Heart left ventricle (tissue), 16 donors: ENCODE measurements at regions not wholly inside any gene's neighbourhood (a gene's known extent, or its start where the extent isn't known, plus 50 kb on each side); places are given as distances from the start of the nearest gene placed in this dataset.
"Not testable (repeated sequence)": the region's sequence is repeated elsewhere in the genome, so short reads cannot be mapped to it uniquely, and the experiment has no call there.

ENCODE experiments used
- ATAC-seq, 4 donors: fragments of 200-7000 bp; cut with Tn5 transposase; one replicate each; pipeline ENCODE4 v1.9.1; 2020 to 2022; ENCODE audit warnings: moderate library complexity in 4 of 4, mild to moderate bottlenecking in 3 of 4, moderate number of reproducible peaks in 1 of 4
- DNase-seq, 5 donors: peaks; one replicate each; pipeline ENCODE4 v3.0.0-alpha.2; 2020
- H3K27ac ChIP-seq, 12 donors: fragments of 200-600 bp; sonication (generic) in 4 of 12; one replicate each; pipeline versions ENCODE4 v1.5.0 to v1.8.0; 2016 to 2022; ENCODE audit warnings: mild to moderate bottlenecking in 2 of 12
- H3K27me3 ChIP-seq, 9 donors: fragments of 200-600 bp; sonication (generic) in 2 of 9; one replicate each; pipeline versions ENCODE4 v1.5.1 to v1.8.0; 2016 to 2022; ENCODE audit warnings: mild to moderate bottlenecking in 3 of 9
- H3K36me3 ChIP-seq, 9 donors: fragments of 200-600 bp; sonication (generic) in 2 of 9; one replicate each; pipeline versions ENCODE4 v1.5.0 to v1.8.0; 2018 to 2022; ENCODE audit warnings: mild to moderate bottlenecking in 2 of 9
- H3K4me1 ChIP-seq, 12 donors: fragments of 200-600 bp; sonication (generic) in 4 of 12; one replicate each; pipeline versions ENCODE4 v1.5.0 to v1.8.0; 2016 to 2022; ENCODE audit warnings: mild to moderate bottlenecking in 3 of 12
- H3K4me3 ChIP-seq, 12 donors: fragments of 200-600 bp; sonication (generic) in 4 of 12; one replicate each; pipeline versions ENCODE4 v1.5.0 to v1.8.0; 2017 to 2022; ENCODE audit warnings: mild to moderate bottlenecking in 9 of 12, moderate library complexity in 4 of 12
- H3K9me3 ChIP-seq, 12 donors: fragments of 200-600 bp; sonication (generic) in 4 of 12; one replicate each; pipeline versions ENCODE4 v1.5.0 to v1.8.0; 2016 to 2022; ENCODE audit warnings: mild to moderate bottlenecking in 1 of 12
- CTCF ChIP-seq, 12 donors: fragments of 200-600 bp; sonication (generic) in 4 of 12; IDR thresholded peaks; one replicate each; pipeline versions ENCODE4 v1.5.0 to v1.8.0; 2018 to 2022; ENCODE audit warnings: antibody characterized with exemption in 12 of 12, mild to moderate bottlenecking in 5 of 12
- POLR2A ChIP-seq, 2 donors: fragments of 450-650 bp; IDR thresholded peaks; one replicate each; pipeline ENCODE4 v1.6.1; 2017; ENCODE audit warnings: antibody characterized with exemption in 2 of 2, mild to moderate bottlenecking in 2 of 2, moderate library complexity in 2 of 2
- WGBS, 4 donors: extraction: QIAGEN DNeasy Blood & Tissue Kit in 2 of 4; methylation state at CpG; one replicate each; pipeline versions ENCODE4 v1.1.5 to v1.1.7; 2013 to 2018; 5-methylcytosine and 5-hydroxymethylcytosine counted together
- intact Hi-C, 10 donors: fragments of 100-400 bp; cut with DNase I; formaldehyde crosslinking; loops; one replicate each; pipeline versions ENCODE4 v1.11.1 to v1.14.2; 2022
- donor health status: ischemic (EF 13 %, LVEDD 7.1; RV severe dilation, severe dysfunction).
- donor health status: healthy with polysubstance abuse.
- donor health status: DM: no; HTN: yes; CAD: no.
- donor health status: DM: no; HTN: no; CAD: no.
- donor health status: ischemic (EF 25% LVEDD 6.9; RV normal size, moderate dysfunction).
- donor health status: ischemic (EF 25% LVEDD 5.7; RV mildly dilated, moderate dysfunction).
- donor health status: healthy.
- donor health status: DM: yes; HTN: yes; CAD: no.
- donor health status: ischemic (EF 35%, LVEDD 5.7; RV mildly dilated, moderate dysfunction).
- donor health status: nonischemic (EF 11% LVEDD 7.7; RV severe dilation, severe dysfunction).
- donor health status: DM: yes; HTN: yes; CAD: no.
- donor health status: PGD.
- donor health status: ischemic (EF 29% LVEDD 5.4; RV normal size, mild dysfunction).
- donor health status: nonischemic (EF 23%, LVEDD 6.1; RV moderate dilation, normal function).

GRCh38 chr14:48258703-48259102 lies 583.3 kb upstream of the MDGA2 start:
- H3K27ac ChIP-seq, DNase-seq, intact Hi-C loops, H3K9me3 ChIP-seq, ATAC-seq, H3K4me1 ChIP-seq, H3K36me3 ChIP-seq, H3K4me3 ChIP-seq, H3K27me3 ChIP-seq: not testable (repeated sequence)
- 66 to 76% (median 66%) methylated on average over 9 of the region's 9 CpGs for WGBS, 4 donors

GRCh38 chr14:48253020-48253419 lies 577.6 kb upstream of the MDGA2 start:
- no peak overlapping the region for H3K4me3 ChIP-seq
- no peaks in the 10 kb centered on the region for H3K27me3 ChIP-seq
- intact Hi-C loops = no loop called here
- DNase-seq (no peak), ATAC-seq (no peak)
- WGBS, 4 donors = 68 to 75% (median 71%) methylated on average over 4 of the region's 4 CpGs
- H3K36me3 ChIP-seq = no peaks in the 10 kb centered on the region
- H3K27ac ChIP-seq = no peak overlapping the region
- TF ChIP-seq CTCF (IDR thresholded peaks at IDR 0.05) (no peak), POLR2A (IDR thresholded peaks at IDR 0.05) (no peak)
- H3K4me1 ChIP-seq = no peaks in the 10 kb centered on the region
- H3K9me3 ChIP-seq = no peaks in the 10 kb centered on the region

GRCh38 chr14:48251290-48251689 lies 575.9 kb upstream of the MDGA2 start:
- intact Hi-C loops = no loop called here
- Histone ChIP-seq H3K27me3 (no peaks in the 10 kb centered on the region), H3K4me3 (no peak overlapping the region), H3K9me3 (no peaks in the 10 kb centered on the region), H3K36me3 (no peaks in the 10 kb centered on the region), H3K27ac (no peak overlapping the region), H3K4me1 (no peaks in the 10 kb centered on the region)
- WGBS, 4 donors = 69 to 82% (median 76%) methylated on average over 5 of the region's 5 CpGs
- TF ChIP-seq POLR2A (IDR thresholded peaks at IDR 0.05) = no peak
- no peak for TF ChIP-seq CTCF (IDR thresholded peaks at IDR 0.05)
- ATAC-seq = no peak
- no peak for DNase-seq

GRCh38 chr14:48250575-48250974 lies 575.2 kb upstream of the MDGA2 start:
- no peak for DNase-seq

GRCh38 chr14:48247977-48248376 lies 572.6 kb upstream of the MDGA2 start:
- Histone ChIP-seq H3K27me3 (no peaks in the 10 kb centered on the region), H3K4me3 (no peak overlapping the region), H3K4me1 (no peaks in the 10 kb centered on the region), H3K9me3 (no peaks in the 10 kb centered on the region), H3K36me3 (no peaks in the 10 kb centered on the region), H3K27ac (no peak overlapping the region)
- TF ChIP-seq CTCF (IDR thresholded peaks at IDR 0.05) = no peak
- TF ChIP-seq POLR2A (IDR thresholded peaks at IDR 0.05) = no peak
- WGBS, 4 donors = 64 to 70% (median 68%) methylated on average over 2 of the region's 2 CpGs
- intact Hi-C loops = no loop called here
- ATAC-seq (no peak), DNase-seq (no peak)

More at GRCh38 chr14:48250575-48250974, 575.2 kb upstream of the MDGA2 start:
- Histone ChIP-seq H3K4me1 (no peaks in the 10 kb centered on the region), H3K27ac (no peak overlapping the region), H3K9me3 (no peaks in the 10 kb centered on the region), H3K36me3 (no peaks in the 10 kb centered on the region), H3K27me3 (no peaks in the 10 kb centered on the region), H3K4me3 (no peak overlapping the region)
- no peak for TF ChIP-seq POLR2A (IDR thresholded peaks at IDR 0.05)
- 75 to 79% (median 77%) methylated on average over 5 of the region's 5 CpGs for WGBS, 4 donors
- intact Hi-C loops = no loop called here
- ATAC-seq = no peak
